HepG2 (cell line): ENCODE measurements at regions not wholly inside any gene's neighbourhood (a gene's known extent, or its start where the extent isn't known, plus 50 kb on each side); places are given as distances from the start of the nearest gene placed in this dataset.

Experiments
- ATAC-seq: fragments of 200-7000 bp; cut with Tn5 transposase; 3 replicates; pipeline ENCODE4 v1.9.1; 2020; ENCODE audit warnings: mild to moderate bottlenecking, moderate library complexity
- BruUV-seq: library from RNA; stranded (reverse); fragments of 400-500 nt; replicated peaks from 2 replicates; lab custom pipeline; 2021; lab: Mats Ljungman, UMichigan
- CTCF ChIA-PET: fragments of 300-600 bp; formaldehyde crosslinking; extraction: SDS; loops from one replicate; lab custom pipeline; 2021; ENCODE audit warnings: low total read pairs, inconsistent platforms, low intra/inter-chr PET ratio; lab: Yijun Ruan, JAX
- POLR2A ChIA-PET: fragments of 350-600 bp; sonication (Branson Sonifier 250); formaldehyde crosslinking; loops from one replicate; lab custom pipeline; 2020; ENCODE audit warnings: antibody characterized with exemption, inconsistent platforms; lab: Yijun Ruan, JAX
- DNase-seq: peaks from one replicate; pipeline ENCODE4 v3.0.0-alpha.2; 2015; ENCODE audit warnings: low spot score
- FAIRE-seq: peaks from 3 replicates; lab custom pipeline; 2011; peaks lifted over from hg19 to GRCh38; lab: Jason Lieb, UNC
- H2AFZ ChIP-seq: one replicate; pipeline ENCODE4 v1.6.1; 2011; ENCODE audit warnings: low read length, inconsistent platforms
- H3K27ac ChIP-seq: fragments of 300-600 bp; 3 replicates; pipeline ENCODE4 v1.8.0; 2011; ENCODE audit warnings: mixed run types, mild to moderate bottlenecking, mixed read lengths, low read length, inconsistent platforms; ENCODE audit not compliant: insufficient read depth; ENCODE audit errors: extremely low read length
- H3K27me3 ChIP-seq, 2 experiments: fragments of 200-600 bp in 1 of 2; 2 replicates in 1 of 2; 3 replicates in 1 of 2; pipeline versions ENCODE4 v1.6.0 to v1.8.0; 2011; ENCODE audit warnings: low read length in 2 of 2, mild to moderate bottlenecking in 2 of 2, moderate library complexity in 2 of 2, inconsistent platforms in 1 of 2; ENCODE audit not compliant: insufficient read depth in 2 of 2, control insufficient read depth in 1 of 2
- H3K36me3 ChIP-seq, 2 experiments: fragments of 200-600 bp in 1 of 2; replicated peaks in 1 of 2; 2 replicates in 1 of 2; 3 replicates in 1 of 2; pipeline versions ENCODE4 v1.5.1 to v1.8.0; 2011; ENCODE audit warnings: low read length in 2 of 2, inconsistent platforms in 1 of 2; ENCODE audit not compliant: insufficient read depth in 2 of 2, control insufficient read depth in 1 of 2
- H3K4me1 ChIP-seq: 2 replicates; pipeline ENCODE4 v1.5.1; 2012; ENCODE audit warnings: low read length, inconsistent platforms; ENCODE audit not compliant: insufficient read depth
- H3K4me2 ChIP-seq: 2 replicates; pipeline ENCODE4 v1.6.0; 2011; ENCODE audit warnings: low read depth, low read length, inconsistent platforms
- H3K4me3 ChIP-seq, 3 experiments: fragments of 200-600 bp in 1 of 3; sonication (generic), shearing (Covaris generic) in 1 of 3; replicated peaks in 1 of 3; 2 replicates each; pipeline ENCODE4 v1.5.1; 2011 to 2016; ENCODE audit warnings: low read length in 3 of 3, inconsistent platforms in 2 of 3, low read depth in 2 of 3, mild to moderate bottlenecking in 2 of 3, control low read depth in 1 of 3, mixed read lengths in 1 of 3; ENCODE audit not compliant: insufficient read depth in 1 of 3
- H3K79me2 ChIP-seq: one replicate; pipeline ENCODE4 v1.6.1; 2011; ENCODE audit warnings: low read length, inconsistent platforms; ENCODE audit not compliant: insufficient read depth
- H3K9ac ChIP-seq: 2 replicates; pipeline ENCODE4 v1.6.0; 2011; ENCODE audit warnings: mild to moderate bottlenecking, low read depth, low read length, inconsistent platforms; ENCODE audit not compliant: insufficient read depth
- H3K9me3 ChIP-seq: 2 replicates; pipeline ENCODE4 v1.5.1; 2012; ENCODE audit warnings: mild to moderate bottlenecking, low read length
- H4K20me1 ChIP-seq: 2 replicates; pipeline ENCODE4 v1.6.0; 2011; ENCODE audit warnings: inconsistent platforms, mild to moderate bottlenecking, low read length, moderate library complexity; ENCODE audit not compliant: insufficient read depth
- ATF4 ChIP-seq, 2 experiments: fragments of 450-650 bp in 1 of 2; sonication (generic) in 1 of 2; formaldehyde crosslinking; IDR thresholded peaks; 2 replicates each; pipeline versions ENCODE4 v1.5.0 to v1.8.0; 2020 to 2022; ENCODE audit warnings: mild to moderate bottlenecking in 1 of 2, missing genetic modification reagents in 1 of 2
- ATM ChIP-seq: fragments of 450-650 bp; IDR thresholded peaks from 2 replicates; pipeline ENCODE4 v1.7.1; 2017; ENCODE audit warnings: mild to moderate bottlenecking, borderline replicate concordance
- BRD4 ChIP-seq: sonication (generic); formaldehyde crosslinking; IDR thresholded peaks from 2 replicates; pipeline ENCODE4 v1.4.0; 2020; ENCODE audit warnings: missing genetic modification reagents
- CHD4 ChIP-seq: fragments of 200-600 bp; sonication (generic); IDR thresholded peaks from 2 replicates; pipeline ENCODE4 v1.7.0; 2017; ENCODE audit warnings: mild to moderate bottlenecking, low read length, borderline replicate concordance
- CREBL2 ChIP-seq: sonication (generic); formaldehyde crosslinking; IDR thresholded peaks from 2 replicates; pipeline ENCODE4 v1.8.1; 2023; ENCODE audit warnings: missing genetic modification reagents, mild to moderate bottlenecking, borderline replicate concordance
- GATAD1 ChIP-seq: IDR thresholded peaks from 2 replicates; pipeline ENCODE4 v1.6.1; 2016; ENCODE audit warnings: missing genetic modification reagents, missing compliant biosample characterization
- HHEX ChIP-seq: IDR thresholded peaks from 2 replicates; pipeline ENCODE4 v1.6.1; 2016; ENCODE audit warnings: control low read depth
- IRX3 ChIP-seq: sonication (generic); formaldehyde crosslinking; IDR thresholded peaks from 2 replicates; pipeline ENCODE4 v1.8.1; 2023; ENCODE audit warnings: mild to moderate bottlenecking, low read depth, missing genetic modification reagents, borderline replicate concordance
- JDP2 ChIP-seq: sonication (generic); formaldehyde crosslinking; IDR thresholded peaks from 2 replicates; pipeline ENCODE4 v1.8.1; 2022; ENCODE audit warnings: missing genetic modification reagents, borderline replicate concordance
- MYC ChIP-seq: sonication (generic); formaldehyde crosslinking; IDR thresholded peaks from 2 replicates; pipeline ENCODE4 v1.9.0; 2021; ENCODE audit warnings: missing genetic modification reagents, borderline replicate concordance
- NFKBIZ ChIP-seq: IDR thresholded peaks from 2 replicates; pipeline ENCODE4 v1.6.1; 2018; ENCODE audit warnings: missing genetic modification reagents, missing compliant biosample characterization
- PCBP2 ChIP-seq: fragments of 200-400 bp; formaldehyde crosslinking; optimal IDR thresholded peaks from 2 replicates; pipeline ENCODE3; 2018; ENCODE audit warnings: low read length, low read depth; ENCODE audit not compliant: poor library complexity, severe bottlenecking
- RBM39 ChIP-seq: fragments of 200-400 bp; formaldehyde crosslinking; IDR thresholded peaks from one replicate; pipeline ENCODE4 v1.6.1; 2018; ENCODE audit warnings: antibody characterized with exemption, mild to moderate bottlenecking, low read depth, low read length; ENCODE audit not compliant: poor library complexity, severe bottlenecking
- REXO4 ChIP-seq: sonication (generic); formaldehyde crosslinking; IDR thresholded peaks from 2 replicates; pipeline ENCODE4 v1.8.0; 2022; ENCODE audit warnings: missing genetic modification reagents, mild to moderate bottlenecking, borderline replicate concordance
- SNAI1 ChIP-seq: sonication (generic); formaldehyde crosslinking; IDR thresholded peaks from 2 replicates; pipeline ENCODE4 v1.5.0; 2020; ENCODE audit warnings: mild to moderate bottlenecking, missing genetic modification reagents, borderline replicate concordance
- TCF7L2 ChIP-seq: IDR thresholded peaks from 2 replicates; pipeline ENCODE4 v1.6.1; 2011; ENCODE audit warnings: mild to moderate bottlenecking, low read depth, low read length, moderate library complexity
- WIZ ChIP-seq: sonication (generic); formaldehyde crosslinking; IDR thresholded peaks from 2 replicates; pipeline ENCODE4 v1.5.1; 2020; ENCODE audit warnings: mild to moderate bottlenecking, missing genetic modification reagents
- ZBTB7B ChIP-seq: sonication (generic); formaldehyde crosslinking; IDR thresholded peaks from 2 replicates; pipeline ENCODE4 v1.4.0; 2020; ENCODE audit warnings: missing genetic modification reagents
- ZFX ChIP-seq: sonication (generic); formaldehyde crosslinking; IDR thresholded peaks from 2 replicates; pipeline ENCODE4 v1.4.0; 2020; ENCODE audit warnings: mild to moderate bottlenecking, low read depth, missing genetic modification reagents, moderate library complexity
- ZNF224 ChIP-seq: sonication (generic); formaldehyde crosslinking; IDR thresholded peaks from 2 replicates; pipeline ENCODE4 v1.5.0; 2020; ENCODE audit warnings: mild to moderate bottlenecking, missing genetic modification reagents
- ZNF274 ChIP-seq: sonication (generic); formaldehyde crosslinking; IDR thresholded peaks from 2 replicates; pipeline ENCODE4 v1.5.1; 2020; ENCODE audit warnings: mild to moderate bottlenecking, missing genetic modification reagents
- ZNF761 ChIP-seq: sonication (generic); formaldehyde crosslinking; conservative IDR thresholded peaks from 2 replicates; pipeline ENCODE4 v1.4.0; 2020; ENCODE audit warnings: mild to moderate bottlenecking, missing genetic modification reagents
- whole genome bisulfite sequencing: methylation state at CpG from one replicate; pipeline ENCODE4 v1.1.6; 2017; ENCODE audit warnings: low lambda C conversion rate; 5-methylcytosine and 5-hydroxymethylcytosine counted together
- in situ Hi-C: cut with HindIII; loops from 2 replicates; pipeline ENCODE4 v1.10.0; 2017; ENCODE audit warnings: low pct_unique_long_range_greater_than_20kb; ENCODE audit not compliant: extremely low pct_ligation_motif_present
- intact Hi-C: fragments of 100-400 bp; cut with micrococcal nuclease; formaldehyde crosslinking; loops from one replicate; pipeline ENCODE4 v1.10.0; 2022; ENCODE audit not compliant: unreplicated experiment
- TF ChIP-seq, protein P1 (sequence below): sonication (generic); formaldehyde crosslinking; IDR thresholded peaks from 2 replicates; pipeline ENCODE4 v1.5.0; 2020; ENCODE audit warnings: mild to moderate bottlenecking, low read depth, missing genetic modification reagents, borderline replicate concordance
- TF ChIP-seq, protein P2 (sequence below): sonication (generic); formaldehyde crosslinking; IDR thresholded peaks from 2 replicates; pipeline ENCODE4 v1.5.1; 2020; ENCODE audit warnings: missing genetic modification reagents, mild to moderate bottlenecking, borderline replicate concordance

DNA sequence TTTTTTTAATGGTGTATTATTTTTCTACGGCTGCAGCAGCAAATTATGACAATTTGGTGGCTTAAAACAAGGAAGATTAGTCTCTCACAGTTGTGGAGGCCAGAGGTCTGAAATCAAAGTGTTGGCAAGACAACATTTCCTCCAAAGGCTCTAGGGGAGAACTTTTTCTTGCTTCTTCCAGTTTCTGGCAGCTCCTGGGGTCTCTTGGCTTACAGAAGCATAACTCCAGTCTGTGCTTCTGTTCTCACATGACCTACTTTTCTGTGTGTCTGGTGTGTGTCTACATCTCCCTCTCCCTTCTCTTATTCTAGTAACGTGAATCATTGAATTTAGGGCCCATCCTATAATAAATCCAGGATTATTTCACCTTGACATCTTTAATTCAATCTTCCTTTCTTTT lies 551.9 kb upstream of the LUZP2 start:
- ATAC-seq: no peak

GRCh38 chr11:23947883-23948282 lies 549.0 kb upstream of the LUZP2 start:
- POLR2A ChIA-PET: no interaction called here
- in situ Hi-C loops: no loop called here
- TF ChIP-seq, protein P1, sequence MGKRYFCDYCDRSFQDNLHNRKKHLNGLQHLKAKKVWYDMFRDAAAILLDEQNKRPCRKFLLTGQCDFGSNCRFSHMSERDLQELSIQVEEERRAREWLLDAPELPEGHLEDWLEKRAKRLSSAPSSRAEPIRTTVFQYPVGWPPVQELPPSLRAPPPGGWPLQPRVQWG (CRISPR knock-in tag): no peak
- TF ChIP-seq HHEX (CRISPR knock-in tag) (no peak), TCF7L2 (no peak), MYC (CRISPR knock-in tag) (no peak), ZFX (CRISPR knock-in tag) (no peak), IRX3 (CRISPR knock-in tag) (no peak), CHD4 (no peak), ATF4 (CRISPR knock-in tag; IDR thresholded peaks at IDR 0.05) (no peak), NFKBIZ (CRISPR knock-in tag) (no peak), BRD4 (no peak), ZNF224 (CRISPR knock-in tag) (no peak), ZNF274 (CRISPR knock-in tag) (no peak)
- TF ChIP-seq, protein P2, sequence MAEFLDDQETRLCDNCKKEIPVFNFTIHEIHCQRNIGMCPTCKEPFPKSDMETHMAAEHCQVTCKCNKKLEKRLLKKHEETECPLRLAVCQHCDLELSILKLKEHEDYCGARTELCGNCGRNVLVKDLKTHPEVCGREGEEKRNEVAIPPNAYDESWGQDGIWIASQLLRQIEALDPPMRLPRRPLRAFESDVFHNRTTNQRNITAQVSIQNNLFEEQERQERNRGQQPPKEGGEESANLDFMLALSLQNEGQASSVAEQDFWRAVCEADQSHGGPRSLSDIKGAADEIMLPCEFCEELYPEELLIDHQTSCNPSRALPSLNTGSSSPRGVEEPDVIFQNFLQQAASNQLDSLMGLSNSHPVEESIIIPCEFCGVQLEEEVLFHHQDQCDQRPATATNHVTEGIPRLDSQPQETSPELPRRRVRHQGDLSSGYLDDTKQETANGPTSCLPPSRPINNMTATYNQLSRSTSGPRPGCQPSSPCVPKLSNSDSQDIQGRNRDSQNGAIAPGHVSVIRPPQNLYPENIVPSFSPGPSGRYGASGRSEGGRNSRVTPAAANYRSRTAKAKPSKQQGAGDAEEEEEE (CRISPR knock-in tag): no peak

More for the DNA sequence above, 551.9 kb upstream of the LUZP2 start:
- no peak overlapping the region for H3K4me3 ChIP-seq
- no peak for FAIRE-seq
- intact Hi-C loops: no loop called here
- no peaks in the 10 kb centered on the region for H3K27me3 ChIP-seq
- no peaks in the 10 kb centered on the region for H3K9me3 ChIP-seq
- no peaks in the 10 kb centered on the region for H3K36me3 ChIP-seq
- TF ChIP-seq SNAI1 (CRISPR knock-in tag) (no peak), ATM (no peak), RBM39 (no peak), ZNF761 (no peak), ZBTB7B (CRISPR knock-in tag) (no peak), REXO4 (CRISPR knock-in tag) (no peak), CREBL2 (CRISPR knock-in tag) (no peak), GATAD1 (CRISPR knock-in tag) (no peak), PCBP2 (no peak), WIZ (CRISPR knock-in tag) (no peak), JDP2 (no peak), ZNF274 (CRISPR knock-in tag) (no peak)
- TF ChIP-seq, all 625 proteins: peak for 0
- CTCF ChIA-PET: no interaction called here
- no peaks in the 10 kb centered on the region for H3K4me1 ChIP-seq
- no peak overlapping the region for H3K27ac ChIP-seq
- no peak overlapping the region for H3K4me2 ChIP-seq
- no peaks in the 10 kb centered on the region for H4K20me1 ChIP-seq
- POLR2A ChIA-PET: no interaction called here
- BruUV-seq: no TSS peak
- 3% methylated on average over 2 of the region's 2 CpGs for WGBS
- H3K79me2 ChIP-seq: no peaks in the 10 kb centered on the region
- in situ Hi-C loops: no loop called here
- no peak for DNase-seq
- H2AFZ ChIP-seq: no peak overlapping the region
- no peak overlapping the region for H3K9ac ChIP-seq

More at GRCh38 chr11:23947883-23948282, 549.0 kb upstream of the LUZP2 start:
- Histone ChIP-seq H3K79me2 (no peaks in the 10 kb centered on the region), H3K4me3 (no peak overlapping the region), H3K9ac (no peak overlapping the region), H3K36me3 (no peaks in the 10 kb centered on the region), H3K27ac (no peak overlapping the region), H3K4me1 (no peaks in the 10 kb centered on the region), H4K20me1 (no peaks in the 10 kb centered on the region), H3K9me3 (no peaks in the 10 kb centered on the region), H3K27me3 (no peaks in the 10 kb centered on the region), H2AFZ (no peak overlapping the region), H3K4me2 (no peak overlapping the region)
- BruUV-seq: no TSS peak
- no peak for FAIRE-seq
- CTCF ChIA-PET: no interaction called here
- DNase-seq: no peak
- ATAC-seq: no peak
- intact Hi-C loops: no loop called here
